Neural crest cell (in vitro differentiated cells): ENCODE measurements at regions not wholly inside any gene's neighbourhood (a gene's known extent, or its start where the extent isn't known, plus 50 kb on each side); places are given as distances from the start of the nearest gene placed in this dataset.

Source experiments
- DNase-seq: peaks from one replicate; pipeline ENCODE4 v3.0.0; 2021; ENCODE audit warnings: low read depth, mixed read lengths, low spot score
- H3K27ac Mint-ChIP-seq: one replicate; pipeline ENCODE4 v1.8.0; 2021; ENCODE audit warnings: mild to moderate bottlenecking, mixed read lengths; ENCODE audit not compliant: unreplicated experiment
- H3K27me3 Mint-ChIP-seq: 2 replicates; pipeline ENCODE4 v1.8.0; 2021; ENCODE audit warnings: low read depth, mild to moderate bottlenecking, mixed read lengths
- H3K36me3 Mint-ChIP-seq: 2 replicates; pipeline ENCODE4 v1.8.0; 2021; ENCODE audit warnings: low read depth, mild to moderate bottlenecking, mixed read lengths
- H3K4me1 Mint-ChIP-seq: 2 replicates; pipeline ENCODE4 v1.8.0; 2021; ENCODE audit warnings: mixed read lengths
- H3K4me3 Mint-ChIP-seq: one replicate; pipeline ENCODE4 v1.8.0; 2021; ENCODE audit warnings: mild to moderate bottlenecking, mixed read lengths
- H3K9me3 Mint-ChIP-seq: 2 replicates; pipeline ENCODE4 v1.8.0; 2021; ENCODE audit warnings: mixed read lengths
- TF ChIP-seq, protein P1 (sequence below): fragments of 200-600 bp; sonication (generic); conservative IDR thresholded peaks from 2 replicates; pipeline ENCODE4 v1.5.0; 2021; ENCODE audit warnings: antibody characterized with exemption, mild to moderate bottlenecking

DNA sequence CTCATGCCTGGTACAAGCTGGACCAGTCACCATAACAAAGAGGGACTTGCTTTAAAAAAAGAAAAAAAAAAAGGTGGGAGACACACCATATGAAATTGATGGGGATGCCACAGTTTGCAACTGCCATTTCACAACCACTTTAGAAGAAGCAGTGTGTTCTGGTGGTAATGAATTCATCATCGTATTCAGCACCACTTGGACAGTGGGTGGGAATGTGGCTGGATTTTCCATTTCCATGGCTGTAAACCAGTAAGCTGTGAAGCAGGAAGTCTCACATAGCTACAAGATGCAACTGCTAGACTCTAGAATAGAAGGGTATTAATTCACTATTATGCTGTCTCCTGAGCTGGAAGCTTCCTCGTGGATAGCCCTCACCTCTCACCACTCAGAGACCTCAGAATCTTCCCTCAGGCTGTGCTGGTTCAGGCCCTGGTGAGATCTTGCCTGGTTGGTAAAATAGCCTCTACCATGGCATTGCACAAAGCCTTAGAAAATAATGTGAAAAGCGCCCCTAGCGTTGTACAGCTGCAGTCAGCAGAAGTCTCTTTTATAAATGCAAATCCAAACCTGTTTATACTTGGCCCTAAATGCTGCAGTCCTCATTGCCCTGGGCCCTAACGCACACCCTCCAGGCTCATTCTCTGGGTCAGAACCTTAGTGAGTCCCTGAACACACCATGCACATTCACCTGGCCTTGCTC, 150.7 kb downstream of the KCTD15 start:
- H3K9me3 Mint-ChIP-seq: no peaks in the 10 kb centered on the region
- H3K36me3 Mint-ChIP-seq: no peaks in the 10 kb centered on the region
- TF ChIP-seq, protein P1, sequence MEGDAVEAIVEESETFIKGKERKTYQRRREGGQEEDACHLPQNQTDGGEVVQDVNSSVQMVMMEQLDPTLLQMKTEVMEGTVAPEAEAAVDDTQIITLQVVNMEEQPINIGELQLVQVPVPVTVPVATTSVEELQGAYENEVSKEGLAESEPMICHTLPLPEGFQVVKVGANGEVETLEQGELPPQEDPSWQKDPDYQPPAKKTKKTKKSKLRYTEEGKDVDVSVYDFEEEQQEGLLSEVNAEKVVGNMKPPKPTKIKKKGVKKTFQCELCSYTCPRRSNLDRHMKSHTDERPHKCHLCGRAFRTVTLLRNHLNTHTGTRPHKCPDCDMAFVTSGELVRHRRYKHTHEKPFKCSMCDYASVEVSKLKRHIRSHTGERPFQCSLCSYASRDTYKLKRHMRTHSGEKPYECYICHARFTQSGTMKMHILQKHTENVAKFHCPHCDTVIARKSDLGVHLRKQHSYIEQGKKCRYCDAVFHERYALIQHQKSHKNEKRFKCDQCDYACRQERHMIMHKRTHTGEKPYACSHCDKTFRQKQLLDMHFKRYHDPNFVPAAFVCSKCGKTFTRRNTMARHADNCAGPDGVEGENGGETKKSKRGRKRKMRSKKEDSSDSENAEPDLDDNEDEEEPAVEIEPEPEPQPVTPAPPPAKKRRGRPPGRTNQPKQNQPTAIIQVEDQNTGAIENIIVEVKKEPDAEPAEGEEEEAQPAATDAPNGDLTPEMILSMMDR: no peak
- no peak for DNase-seq
- no peak overlapping the region for H3K4me3 Mint-ChIP-seq
- no peaks in the 10 kb centered on the region for H3K27me3 Mint-ChIP-seq
- no peaks in the 10 kb centered on the region for H3K4me1 Mint-ChIP-seq
- H3K27ac Mint-ChIP-seq: no peak overlapping the region

DNA sequence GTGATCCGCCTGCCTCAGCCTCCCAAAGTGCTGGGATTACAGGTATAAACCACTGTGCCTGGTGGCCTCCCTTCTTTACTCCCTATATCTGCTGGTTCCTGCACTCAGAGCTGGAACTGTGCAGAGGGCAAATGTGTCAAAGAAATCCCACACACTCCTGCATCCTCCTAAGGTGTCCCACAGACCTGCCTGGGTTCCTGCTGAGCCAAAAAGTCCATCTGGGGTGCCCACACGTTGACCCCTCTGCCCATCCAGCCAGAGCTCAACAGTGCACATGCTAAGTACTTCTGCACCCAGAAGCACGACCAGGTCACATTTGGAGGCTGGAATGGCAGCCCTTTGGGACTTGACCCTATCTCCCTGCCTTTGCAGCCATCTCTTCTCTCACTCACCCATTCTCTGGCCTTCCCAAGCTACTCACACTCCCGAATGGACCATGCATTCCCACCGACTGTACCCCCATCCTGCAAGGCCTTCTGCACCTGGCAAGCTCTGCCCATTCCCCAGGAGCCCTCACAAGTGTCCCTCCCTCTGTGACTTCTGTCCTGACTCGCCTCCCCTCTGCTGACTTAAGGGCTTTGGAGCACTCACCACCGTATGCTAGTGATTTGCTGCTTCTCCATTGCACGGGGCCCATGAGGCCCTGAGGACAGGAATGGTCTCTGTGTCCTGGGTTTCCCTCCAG, 152.1 kb downstream of the KCTD15 start:
- TF ChIP-seq, protein P1: no peak
- Mint-ChIP-seq H3K9me3 (no peaks in the 10 kb centered on the region), H3K27ac (no peak overlapping the region), H3K36me3 (no peaks in the 10 kb centered on the region), H3K27me3 (no peaks in the 10 kb centered on the region), H3K4me3 (no peak overlapping the region), H3K4me1 (no peaks in the 10 kb centered on the region)
- no peak for DNase-seq

DNA sequence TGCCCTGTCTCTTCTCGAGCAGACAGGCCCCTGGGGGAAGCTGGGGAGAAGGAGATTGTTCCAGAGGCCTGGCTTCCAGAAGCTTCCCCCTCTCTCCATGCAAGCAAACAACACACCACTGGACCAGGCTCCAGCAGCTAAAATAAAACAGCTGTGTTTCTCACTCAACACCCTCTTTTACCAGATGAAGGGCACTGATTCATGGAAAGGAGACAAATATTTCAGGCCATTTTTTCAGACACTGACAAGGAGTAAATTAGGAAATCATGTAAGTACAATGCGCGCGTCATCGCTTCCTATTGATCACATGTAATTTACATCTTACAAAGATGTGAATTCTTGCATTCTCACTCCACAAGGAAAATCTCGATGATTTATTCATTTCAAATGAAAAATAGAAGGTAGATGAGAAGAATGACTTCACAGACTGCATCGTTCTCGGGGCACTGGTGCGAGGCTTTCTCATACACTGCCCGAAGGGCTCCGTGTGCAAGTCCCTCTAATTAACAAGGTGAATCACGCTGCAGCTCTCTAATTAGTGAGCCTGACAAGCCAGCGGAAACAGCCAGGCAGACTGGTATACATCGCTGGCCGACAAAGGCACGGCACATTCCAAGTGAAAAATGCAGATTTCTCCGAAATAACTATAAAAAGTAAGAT, 153.6 kb downstream of the KCTD15 start:
- DNase-seq: no peak
- Mint-ChIP-seq H3K27me3 (no peaks in the 10 kb centered on the region), H3K4me1 (no peaks in the 10 kb centered on the region), H3K4me3 (no peak overlapping the region), H3K36me3 (no peaks in the 10 kb centered on the region), H3K9me3 (no peaks in the 10 kb centered on the region), H3K27ac (no peak overlapping the region)
- TF ChIP-seq, protein P1: no peak

DNA sequence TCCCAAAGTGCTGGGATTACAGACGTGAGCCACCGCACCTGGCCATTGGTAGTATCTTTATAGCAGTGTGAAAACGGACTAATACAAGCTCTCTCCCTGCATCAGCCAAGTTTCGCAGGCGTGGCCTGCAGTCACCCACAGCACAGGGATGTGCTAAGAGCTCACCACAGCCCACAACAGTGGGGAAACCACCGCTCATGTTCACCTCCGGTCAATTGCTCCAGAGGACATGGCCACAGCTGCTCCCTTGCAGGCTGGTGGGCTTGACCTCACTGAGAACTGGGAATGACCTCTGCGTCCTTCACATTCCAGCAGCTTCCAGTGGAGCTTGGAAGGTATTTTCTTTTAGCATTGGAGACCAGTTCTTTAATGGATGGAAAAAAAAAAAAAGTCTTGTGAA, 156.4 kb downstream of the KCTD15 start:
- Mint-ChIP-seq H3K4me1 (no peaks in the 10 kb centered on the region), H3K9me3 (no peaks in the 10 kb centered on the region), H3K27ac (no peak overlapping the region), H3K36me3 (no peaks in the 10 kb centered on the region), H3K27me3 (no peaks in the 10 kb centered on the region), H3K4me3 (no peak overlapping the region)
- DNase-seq: no peak
- TF ChIP-seq, protein P1: no peak

DNA sequence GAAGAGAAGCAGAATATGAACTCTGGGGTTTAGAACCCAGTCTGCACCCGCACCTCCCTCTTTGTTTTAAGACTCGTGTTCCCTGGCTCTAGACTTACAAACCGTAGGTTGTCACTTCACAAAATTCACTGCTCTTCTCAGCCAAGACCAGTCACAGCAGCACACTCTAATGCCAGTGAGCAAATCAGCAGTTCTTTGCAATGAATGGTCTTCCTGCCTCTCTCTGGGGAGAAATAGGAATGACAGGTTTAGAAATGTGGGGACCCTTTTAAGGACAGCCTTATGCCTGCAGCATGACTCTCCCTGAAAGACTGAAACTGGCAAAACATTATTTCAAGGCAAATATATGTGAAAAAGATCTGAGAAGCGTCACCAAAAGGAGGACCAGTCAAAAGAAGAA, 156.9 kb downstream of the KCTD15 start:
- H3K9me3 Mint-ChIP-seq: no peaks in the 10 kb centered on the region
- no peak overlapping the region for H3K4me3 Mint-ChIP-seq
- H3K36me3 Mint-ChIP-seq: no peaks in the 10 kb centered on the region
- no peak overlapping the region for H3K27ac Mint-ChIP-seq
- no peaks in the 10 kb centered on the region for H3K27me3 Mint-ChIP-seq
- no peaks in the 10 kb centered on the region for H3K4me1 Mint-ChIP-seq
- TF ChIP-seq, protein P1: no peak
- DNase-seq: no peak
